ENCODE measurements at regions not wholly inside any gene's neighbourhood (a gene's known extent, or its start where the extent isn't known, plus 50 kb on each side); places are given as distances from the start of the nearest gene placed in this dataset.

DNA sequence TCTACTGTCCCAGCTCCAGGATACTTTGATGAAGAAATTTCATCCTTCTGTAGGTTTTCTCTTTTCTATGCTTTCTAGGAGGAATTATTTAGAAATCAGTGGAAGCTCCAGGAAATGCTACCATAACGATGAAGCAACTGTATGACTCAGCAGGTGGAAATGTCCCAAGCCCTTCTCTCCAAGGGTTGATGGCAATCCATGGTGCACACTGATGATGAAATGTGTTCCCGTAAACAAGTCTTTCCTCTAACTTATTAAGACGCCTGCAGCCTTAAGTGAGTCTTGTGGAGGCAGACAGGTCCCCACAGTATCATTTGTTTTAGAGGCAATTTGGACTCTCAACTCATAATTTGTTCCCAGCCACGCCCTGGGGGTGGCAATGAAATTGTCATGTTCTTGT lies 777.6 kb upstream of the SOX11 start:
- TF ChIP-seq CEBPB (IDR thresholded peaks at IDR 0.05; ENCODE audit: borderline replicate concordance, low read depth, low read length) (peak; percentile 49; the same call in 1 of the 2 replicates), MATR3 (CRISPR knock-in tag; IDR thresholded peaks at IDR 0.05) (no peak), KLF12 (CRISPR knock-in tag; IDR thresholded peaks at IDR 0.05; ENCODE audit: borderline replicate concordance) (no peak), SRSF4 (IDR thresholded peaks at IDR 0.05; ENCODE audit: low read depth, low read length, poor library complexity, severe bottlenecking) (no peak), ZNF253 (CRISPR knock-in tag; IDR thresholded peaks at IDR 0.05; ENCODE audit: borderline replicate concordance) (no peak), BHLHE40 (IDR thresholded peaks at IDR 0.05; ENCODE audit: low read length) (no peak)
- TF ChIP-seq, protein P1, sequence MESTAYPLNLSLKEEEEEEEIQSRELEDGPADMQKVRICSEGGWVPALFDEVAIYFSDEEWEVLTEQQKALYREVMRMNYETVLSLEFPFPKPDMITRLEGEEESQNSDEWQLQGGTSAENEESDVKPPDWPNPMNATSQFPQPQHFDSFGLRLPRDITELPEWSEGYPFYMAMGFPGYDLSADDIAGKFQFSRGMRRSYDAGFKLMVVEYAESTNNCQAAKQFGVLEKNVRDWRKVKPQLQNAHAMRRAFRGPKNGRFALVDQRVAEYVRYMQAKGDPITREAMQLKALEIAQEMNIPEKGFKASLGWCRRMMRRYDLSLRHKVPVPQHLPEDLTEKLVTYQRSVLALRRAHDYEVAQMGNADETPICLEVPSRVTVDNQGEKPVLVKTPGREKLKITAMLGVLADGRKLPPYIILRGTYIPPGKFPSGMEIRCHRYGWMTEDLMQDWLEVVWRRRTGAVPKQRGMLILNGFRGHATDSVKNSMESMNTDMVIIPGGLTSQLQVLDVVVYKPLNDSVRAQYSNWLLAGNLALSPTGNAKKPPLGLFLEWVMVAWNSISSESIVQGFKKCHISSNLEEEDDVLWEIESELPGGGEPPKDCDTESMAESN (CRISPR knock-in tag; conservative IDR thresholded peaks at IDR 0.05), result no peak
- Histone ChIP-seq H3K27ac (ENCODE audit: extremely low read length, insufficient read depth, low read length) (no peak overlapping the region), H3K4me2 (ENCODE audit: low read depth, low read length) (no peak overlapping the region), H2AFZ (ENCODE audit: low read length) (no peak overlapping the region), H3K4me1 (ENCODE audit: insufficient read depth, low read length) (no peaks in the 10 kb centered on the region), H3K9me3 (ENCODE audit: low read length) (peaks cover 75% of the 10 kb centered on the region), H3K36me3 (replicated peaks in 1 of 2; ENCODE audit: control insufficient read depth in 1 of 2, insufficient read depth in 2 of 2, low read length in 2 of 2) (no peaks in the 10 kb centered on the region), H3K79me2 (ENCODE audit: insufficient read depth, low read length) (no peaks in the 10 kb centered on the region), H3K27me3 (ENCODE audit: control insufficient read depth in 1 of 2, insufficient read depth in 2 of 2, low read length in 2 of 2) (no peaks in the 10 kb centered on the region), H4K20me1 (ENCODE audit: insufficient read depth, low read length) (no peaks in the 10 kb centered on the region), H3K9ac (ENCODE audit: insufficient read depth, low read depth, low read length) (no peak overlapping the region), H3K4me3 (replicated peaks in 1 of 3; ENCODE audit: insufficient read depth in 1 of 3, low read depth in 2 of 3, low read length in 3 of 3) (no peak overlapping the region)
- in situ Hi-C loops (cut with HindIII; ENCODE audit: extremely low pct_ligation_motif_present, low pct_unique_long_range_greater_than_20kb) (no loop called here), intact Hi-C loops (cut with micrococcal nuclease; ENCODE audit: unreplicated experiment) (no loop called here)
- no TSS peak for BruUV-seq (replicated peaks)
- ChIA-PET CTCF (ENCODE audit: low intra/inter-chr PET ratio, low total read pairs) (no interaction called here), POLR2A (no interaction called here)
- FAIRE-seq (no peak), DNase-seq (ENCODE audit: low spot score) (no peak), ATAC-seq (no peak)
- 1% methylated on average over 4 of the region's 4 CpGs for WGBS (ENCODE audit: low lambda C conversion rate)

DNA sequence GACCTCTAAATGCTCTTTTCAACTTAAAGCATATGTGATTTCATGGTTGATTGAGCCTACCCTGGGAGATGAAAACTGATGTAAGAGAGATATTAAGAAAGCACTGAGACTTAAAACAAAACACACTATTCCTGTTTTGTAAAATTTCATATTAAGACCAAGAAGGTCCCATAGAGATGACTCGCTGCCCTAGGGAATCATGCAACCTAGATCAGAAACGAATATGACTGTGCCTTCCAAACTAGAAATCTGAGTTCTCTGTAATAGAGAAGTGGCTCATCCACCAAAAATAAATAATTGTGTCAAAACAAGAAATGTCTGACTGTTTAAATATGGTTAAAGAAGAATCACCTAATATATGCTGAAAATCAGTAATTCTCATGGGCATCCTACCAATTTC lies 776.8 kb upstream of the SOX11 start:
- no peak overlapping the region for H2AFZ ChIP-seq (ENCODE audit: low read length)
- H3K9ac ChIP-seq (ENCODE audit: insufficient read depth, low read depth, low read length), result no peak overlapping the region
- no peak overlapping the region for H3K4me2 ChIP-seq (ENCODE audit: low read depth, low read length)
- 3% methylated on average over 2 of the region's 2 CpGs for whole genome bisulfite sequencing (ENCODE audit: low lambda C conversion rate)
- H4K20me1 ChIP-seq (ENCODE audit: insufficient read depth, low read length), result no peaks in the 10 kb centered on the region
- intact Hi-C loops (cut with micrococcal nuclease; ENCODE audit: unreplicated experiment), result no loop called here
- FAIRE-seq, result no peak
- peaks cover 74% of the 10 kb centered on the region for H3K9me3 ChIP-seq (ENCODE audit: low read length)
- DNase-seq (ENCODE audit: low spot score), result no peak
- in situ Hi-C loops (cut with HindIII; ENCODE audit: extremely low pct_ligation_motif_present, low pct_unique_long_range_greater_than_20kb), result no loop called here
- ATAC-seq, result no peak
- no peaks in the 10 kb centered on the region for H3K27me3 ChIP-seq (ENCODE audit: control insufficient read depth in 1 of 2, insufficient read depth in 2 of 2, low read length in 2 of 2)
- no peaks in the 10 kb centered on the region for H3K36me3 ChIP-seq (replicated peaks in 1 of 2; ENCODE audit: control insufficient read depth in 1 of 2, insufficient read depth in 2 of 2, low read length in 2 of 2)
- POLR2A ChIA-PET, result no interaction called here
- CTCF ChIA-PET (ENCODE audit: low intra/inter-chr PET ratio, low total read pairs), result no interaction called here
- H3K27ac ChIP-seq (ENCODE audit: extremely low read length, insufficient read depth, low read length), result no peak overlapping the region
- no peak overlapping the region for H3K4me3 ChIP-seq (replicated peaks in 1 of 3; ENCODE audit: insufficient read depth in 1 of 3, low read depth in 2 of 3, low read length in 3 of 3)
- H3K4me1 ChIP-seq (ENCODE audit: insufficient read depth, low read length), result no peaks in the 10 kb centered on the region
- no peaks in the 10 kb centered on the region for H3K79me2 ChIP-seq (ENCODE audit: insufficient read depth, low read length)
- BruUV-seq (replicated peaks), result no TSS peak
- TF ChIP-seq, protein P2, sequence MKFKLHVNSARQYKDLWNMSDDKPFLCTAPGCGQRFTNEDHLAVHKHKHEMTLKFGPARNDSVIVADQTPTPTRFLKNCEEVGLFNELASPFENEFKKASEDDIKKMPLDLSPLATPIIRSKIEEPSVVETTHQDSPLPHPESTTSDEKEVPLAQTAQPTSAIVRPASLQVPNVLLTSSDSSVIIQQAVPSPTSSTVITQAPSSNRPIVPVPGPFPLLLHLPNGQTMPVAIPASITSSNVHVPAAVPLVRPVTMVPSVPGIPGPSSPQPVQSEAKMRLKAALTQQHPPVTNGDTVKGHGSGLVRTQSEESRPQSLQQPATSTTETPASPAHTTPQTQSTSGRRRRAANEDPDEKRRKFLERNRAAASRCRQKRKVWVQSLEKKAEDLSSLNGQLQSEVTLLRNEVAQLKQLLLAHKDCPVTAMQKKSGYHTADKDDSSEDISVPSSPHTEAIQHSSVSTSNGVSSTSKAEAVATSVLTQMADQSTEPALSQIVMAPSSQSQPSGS (CRISPR knock-in tag; IDR thresholded peaks at IDR 0.05), result no peak
- TF ChIP-seq ZNF10 (CRISPR knock-in tag; IDR thresholded peaks at IDR 0.05; ENCODE audit: borderline replicate concordance, low read depth) (no peak), HMG20B (CRISPR knock-in tag; conservative IDR thresholded peaks at IDR 0.05) (no peak), TARDBP (CRISPR knock-in tag; IDR thresholded peaks at IDR 0.05) (no peak), MED13 (CRISPR knock-in tag; IDR thresholded peaks at IDR 0.05) (no peak)
- TF ChIP-seq, protein P3, sequence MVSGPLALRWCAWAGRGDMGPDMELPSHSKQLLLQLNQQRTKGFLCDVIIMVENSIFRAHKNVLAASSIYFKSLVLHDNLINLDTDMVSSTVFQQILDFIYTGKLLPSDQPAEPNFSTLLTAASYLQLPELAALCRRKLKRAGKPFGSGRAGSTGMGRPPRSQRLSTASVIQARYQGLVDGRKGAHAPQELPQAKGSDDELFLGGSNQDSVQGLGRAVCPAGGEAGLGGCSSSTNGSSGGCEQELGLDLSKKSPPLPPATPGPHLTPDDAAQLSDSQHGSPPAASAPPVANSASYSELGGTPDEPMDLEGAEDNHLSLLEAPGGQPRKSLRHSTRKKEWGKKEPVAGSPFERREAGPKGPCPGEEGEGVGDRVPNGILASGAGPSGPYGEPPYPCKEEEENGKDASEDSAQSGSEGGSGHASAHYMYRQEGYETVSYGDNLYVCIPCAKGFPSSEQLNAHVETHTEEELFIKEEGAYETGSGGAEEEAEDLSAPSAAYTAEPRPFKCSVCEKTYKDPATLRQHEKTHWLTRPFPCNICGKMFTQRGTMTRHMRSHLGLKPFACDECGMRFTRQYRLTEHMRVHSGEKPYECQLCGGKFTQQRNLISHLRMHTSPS (CRISPR knock-in tag; IDR thresholded peaks at IDR 0.05; ENCODE audit: low read depth), result no peak
- TF ChIP-seq, protein P4, sequence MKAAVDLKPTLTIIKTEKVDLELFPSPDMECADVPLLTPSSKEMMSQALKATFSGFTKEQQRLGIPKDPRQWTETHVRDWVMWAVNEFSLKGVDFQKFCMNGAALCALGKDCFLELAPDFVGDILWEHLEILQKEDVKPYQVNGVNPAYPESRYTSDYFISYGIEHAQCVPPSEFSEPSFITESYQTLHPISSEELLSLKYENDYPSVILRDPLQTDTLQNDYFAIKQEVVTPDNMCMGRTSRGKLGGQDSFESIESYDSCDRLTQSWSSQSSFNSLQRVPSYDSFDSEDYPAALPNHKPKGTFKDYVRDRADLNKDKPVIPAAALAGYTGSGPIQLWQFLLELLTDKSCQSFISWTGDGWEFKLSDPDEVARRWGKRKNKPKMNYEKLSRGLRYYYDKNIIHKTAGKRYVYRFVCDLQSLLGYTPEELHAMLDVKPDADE (CRISPR knock-in tag; IDR thresholded peaks at IDR 0.05), result no peak
